ENCODE measurements at regions not wholly inside any gene's neighbourhood (a gene's known extent, or its start where the extent isn't known, plus 50 kb on each side); places are given as distances from the start of the nearest gene placed in this dataset.

GRCh38 chr6:140463312-140463710, 1088.9 kb upstream of the CITED2 start:
- no peak for TF ChIP-seq CTCF (IDR thresholded peaks at IDR 0.05)
- no peak for TF ChIP-seq ZFX (IDR thresholded peaks at IDR 0.05; ENCODE audit: borderline replicate concordance)
